AG10803 (cell line): ENCODE measurements at regions not wholly inside any gene's neighbourhood (a gene's known extent, or its start where the extent isn't known, plus 50 kb on each side); places are given as distances from the start of the nearest gene placed in this dataset.

Experiments used
- DNase-seq: peaks from one replicate; pipeline ENCODE4 v3.0.0; 2010; ENCODE audit warnings: low read depth
- H3K4me3 ChIP-seq: 2 replicates; pipeline ENCODE4 v1.5.1; 2011; ENCODE audit warnings: mild to moderate bottlenecking, low read length, control low read depth
- CTCF ChIP-seq: conservative IDR thresholded peaks from 2 replicates; pipeline ENCODE4 v1.5.1; 2011; ENCODE audit warnings: mild to moderate bottlenecking, low read length, control low read depth, inconsistent platforms

GRCh38 chr12:23350808-23351207 lies 598.7 kb downstream of the SOX5 start:
- TF ChIP-seq CTCF: no peak
- DNase-seq: no peak

GRCh38 chr12:23352670-23353069 lies 596.8 kb downstream of the SOX5 start:
- no peak overlapping the region for H3K4me3 ChIP-seq
- no peak for TF ChIP-seq CTCF
- DNase-seq: no peak

More at GRCh38 chr12:23350808-23351207, 598.7 kb downstream of the SOX5 start:
- no peak overlapping the region for H3K4me3 ChIP-seq

- no peak for TF ChIP-seq CTCF
- no peak overlapping the region for H3K4me3 ChIP-seq
- no peak for DNase-seq
Observed at GRCh38 chr12:23354800-23355199, 594.7 kb downstream of the SOX5 start.

- TF ChIP-seq CTCF: no peak
- DNase-seq: no peak
- H3K4me3 ChIP-seq: no peak overlapping the region
Observed at GRCh38 chr12:23356440-23356839, 593.0 kb downstream of the SOX5 start.

GRCh38 chr12:23356927-23357708 lies 592.4 kb downstream of the SOX5 start:
- no peak overlapping the region for H3K4me3 ChIP-seq
- TF ChIP-seq CTCF: no peak
- no peak for DNase-seq

DNA sequence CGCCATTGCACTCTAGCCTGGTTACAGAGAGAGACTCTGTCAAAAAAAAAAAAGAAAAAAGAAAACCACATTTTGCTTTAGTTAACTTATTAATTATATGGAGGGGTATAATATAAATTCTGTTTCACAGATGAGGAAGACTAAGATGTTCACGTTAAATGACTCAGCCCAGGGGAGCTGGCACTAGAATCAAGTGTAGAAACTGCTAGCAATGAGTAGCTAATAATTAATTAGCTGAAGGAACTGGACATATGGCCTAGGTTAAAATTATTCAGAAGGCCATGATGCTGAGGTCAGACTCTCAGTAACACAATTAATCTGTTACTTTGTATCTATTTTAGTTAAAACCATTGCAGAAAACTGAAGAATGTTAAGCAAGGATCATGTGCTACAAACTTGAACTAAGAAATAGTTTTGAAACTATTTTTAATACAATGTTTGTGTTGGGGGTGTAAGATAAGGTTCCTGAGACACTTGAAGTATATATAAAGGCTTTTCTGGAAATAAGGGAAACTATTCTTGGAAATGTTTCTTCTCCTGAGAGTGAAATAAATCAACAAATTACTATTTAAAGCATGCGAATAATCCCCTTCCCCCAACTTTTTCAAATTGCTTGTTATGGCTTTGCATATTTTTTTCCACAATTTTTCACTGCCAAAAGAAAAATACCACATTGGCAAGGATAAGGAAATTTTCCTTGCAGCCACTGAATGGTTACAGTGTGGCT lies 589.3 kb downstream of the SOX5 start:
- no peak for DNase-seq
- no peak for TF ChIP-seq CTCF
- H3K4me3 ChIP-seq: no peak overlapping the region

DNA sequence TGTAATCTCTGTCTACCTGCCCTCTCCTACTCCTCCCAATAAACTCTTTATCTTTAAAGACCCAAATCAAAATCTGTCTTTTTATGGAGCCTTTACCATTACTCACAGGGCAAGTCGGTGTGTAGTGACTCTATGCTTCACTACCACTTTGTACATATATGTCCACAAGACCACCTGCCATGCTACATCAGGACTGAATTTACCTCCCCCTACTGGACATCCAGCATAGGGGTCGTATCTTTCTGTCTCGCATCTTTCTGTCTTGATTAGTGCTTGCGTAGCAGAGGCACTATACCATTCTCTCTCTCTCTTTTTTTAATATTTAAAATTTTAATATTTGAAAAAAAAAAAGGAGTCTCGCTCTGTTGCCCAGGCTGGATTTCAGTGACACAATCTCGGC lies 587.5 kb downstream of the SOX5 start:
- DNase-seq: no peak
- no peak overlapping the region for H3K4me3 ChIP-seq

More for the DNA sequence above, 587.5 kb downstream of the SOX5 start:
- TF ChIP-seq CTCF: no peak
